Activated naive CD8-positive, alpha-beta T cell treated with anti-CD3 and anti-CD28 coated beads, Interleukin-2, amount 50 U/mL, for 24 hours (primary cell): ENCODE measurements at regions not wholly inside any gene's neighbourhood (a gene's known extent, or its start where the extent isn't known, plus 50 kb on each side); places are given as distances from the start of the nearest gene placed in this dataset.

Experiments
- ATAC-seq: fragments of 150-1000 bp; cut with Tn5 transposase; one replicate; pipeline ENCODE4 v1.10.0; 2021
- DNase-seq: peaks from one replicate; pipeline ENCODE4 v3.0.0; 2021
- H3K27ac Mint-ChIP-seq: one replicate; pipeline ENCODE4 v1.8.0; 2021; ENCODE audit warnings: mild to moderate bottlenecking, mixed read lengths
- H3K27me3 Mint-ChIP-seq: one replicate; pipeline ENCODE4 v1.8.0; 2021; ENCODE audit warnings: mixed read lengths
- H3K36me3 Mint-ChIP-seq: one replicate; pipeline ENCODE4 v1.8.0; 2021; ENCODE audit warnings: low read depth, mixed read lengths
- H3K4me1 Mint-ChIP-seq: one replicate; pipeline ENCODE4 v1.8.0; 2021; ENCODE audit warnings: mixed read lengths
- H3K4me3 Mint-ChIP-seq: one replicate; pipeline ENCODE4 v1.8.0; 2021; ENCODE audit warnings: mild to moderate bottlenecking, moderate library complexity, mixed read lengths
- H3K9me3 Mint-ChIP-seq: one replicate; pipeline ENCODE4 v1.8.0; 2021; ENCODE audit warnings: mixed read lengths

DNA sequence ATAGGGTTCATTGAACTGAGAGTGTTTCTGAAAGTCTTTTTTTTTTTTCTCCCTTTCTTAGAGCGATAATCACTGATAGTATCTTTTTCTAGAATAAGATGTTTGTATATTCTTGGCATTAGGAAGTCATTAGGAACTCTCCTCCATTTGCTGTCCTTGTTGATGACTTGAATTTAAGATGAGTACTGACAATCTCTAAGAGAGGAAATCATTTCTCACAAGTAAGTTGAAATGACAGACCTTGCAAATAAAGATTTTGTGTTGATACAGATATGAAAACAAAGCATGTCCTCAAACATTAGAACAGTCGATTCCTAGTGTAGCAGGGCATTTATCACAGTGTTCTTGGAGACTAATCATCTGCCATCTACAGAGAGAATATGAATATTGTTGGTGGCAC, 458.4 kb upstream of the SYT1 start:
- Mint-ChIP-seq H3K4me3 (no peak overlapping the region), H3K4me1 (no peaks in the 10 kb centered on the region), H3K27ac (no peak overlapping the region), H3K36me3 (no peaks in the 10 kb centered on the region), H3K9me3 (no peaks in the 10 kb centered on the region), H3K27me3 (no peaks in the 10 kb centered on the region)
- ATAC-seq (no peak), DNase-seq (no peak)

- no peaks in the 10 kb centered on the region for H3K36me3 Mint-ChIP-seq
- H3K27me3 Mint-ChIP-seq, result no peaks in the 10 kb centered on the region
- ATAC-seq (no peak), DNase-seq (no peak)
- H3K4me1 Mint-ChIP-seq, result no peaks in the 10 kb centered on the region
- no peaks in the 10 kb centered on the region for H3K9me3 Mint-ChIP-seq
- no peak overlapping the region for H3K4me3 Mint-ChIP-seq
- no peak overlapping the region for H3K27ac Mint-ChIP-seq
These were observed 457.7 kb upstream of the SYT1 start for GRCh38 chr12:78406828-78407227.

- no peaks in the 10 kb centered on the region for H3K36me3 Mint-ChIP-seq
- DNase-seq (no peak), ATAC-seq (no peak)
- no peaks in the 10 kb centered on the region for H3K27me3 Mint-ChIP-seq
- no peaks in the 10 kb centered on the region for H3K9me3 Mint-ChIP-seq
- H3K4me1 Mint-ChIP-seq, result no peaks in the 10 kb centered on the region
- H3K27ac Mint-ChIP-seq, result no peak overlapping the region
- H3K4me3 Mint-ChIP-seq, result no peak overlapping the region
These were observed 456.9 kb upstream of the SYT1 start for GRCh38 chr12:78407722-78408121.

DNA sequence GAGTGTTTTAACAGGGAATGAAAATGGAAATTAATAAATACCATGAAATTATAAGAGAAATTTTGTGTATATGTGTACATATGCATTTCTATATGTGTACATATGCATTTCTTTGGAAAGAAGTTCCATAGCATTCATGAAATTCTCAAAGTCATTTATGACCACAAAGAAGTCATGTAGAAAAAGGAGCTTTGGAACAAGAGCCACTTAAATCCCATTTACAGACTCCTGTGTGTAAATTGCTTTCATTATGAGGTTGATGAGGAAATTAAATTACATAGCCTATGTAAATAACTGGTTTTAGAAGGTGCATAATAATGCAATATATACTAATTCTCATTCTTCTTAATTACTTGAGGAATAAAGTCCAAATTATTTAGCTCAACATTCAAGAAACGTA, 450.5 kb upstream of the SYT1 start:
- no peak for DNase-seq
- H3K27me3 Mint-ChIP-seq, result no peaks in the 10 kb centered on the region
- no peak overlapping the region for H3K27ac Mint-ChIP-seq
- peaks cover 3% of the 10 kb centered on the region for H3K9me3 Mint-ChIP-seq
- H3K36me3 Mint-ChIP-seq, result no peaks in the 10 kb centered on the region
- H3K4me3 Mint-ChIP-seq, result no peak overlapping the region
- no peak for ATAC-seq
- H3K4me1 Mint-ChIP-seq, result no peaks in the 10 kb centered on the region

- DNase-seq (no peak), ATAC-seq (no peak)
- H3K27me3 Mint-ChIP-seq, result no peaks in the 10 kb centered on the region
- no peaks in the 10 kb centered on the region for H3K4me1 Mint-ChIP-seq
- H3K9me3 Mint-ChIP-seq, result peaks cover 6% of the 10 kb centered on the region
- no peak overlapping the region for H3K27ac Mint-ChIP-seq
- no peak overlapping the region for H3K4me3 Mint-ChIP-seq
- H3K36me3 Mint-ChIP-seq, result no peaks in the 10 kb centered on the region
These were observed 445.7 kb upstream of the SYT1 start for GRCh38 chr12:78418919-78419318.

DNA sequence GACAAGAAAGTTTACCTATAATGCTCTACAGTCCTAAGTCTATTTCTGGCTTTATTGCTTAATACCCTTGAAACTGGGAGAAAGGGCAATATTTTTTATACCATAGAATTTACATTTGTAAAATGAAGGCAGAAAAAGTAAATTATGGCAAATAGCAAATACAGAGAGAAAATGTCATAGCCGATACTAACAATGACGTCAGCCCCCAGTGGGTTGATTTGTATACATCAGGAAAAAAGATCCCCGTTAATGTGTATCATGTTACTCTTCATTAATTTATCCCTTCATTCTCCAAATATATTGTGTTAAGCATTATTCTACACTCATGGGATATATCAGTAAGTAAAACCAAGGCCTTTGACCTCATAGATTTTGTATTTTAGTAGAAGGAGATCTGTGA, 445.1 kb upstream of the SYT1 start:
- no peaks in the 10 kb centered on the region for H3K4me1 Mint-ChIP-seq
- H3K27ac Mint-ChIP-seq, result no peak overlapping the region
- DNase-seq, result no peak
- no peak overlapping the region for H3K4me3 Mint-ChIP-seq
- ATAC-seq, result no peak
- no peaks in the 10 kb centered on the region for H3K36me3 Mint-ChIP-seq
- H3K27me3 Mint-ChIP-seq, result no peaks in the 10 kb centered on the region
- H3K9me3 Mint-ChIP-seq, result peaks cover 6% of the 10 kb centered on the region

GRCh38 chr12:78420991-78421390, 443.6 kb upstream of the SYT1 start:
- Mint-ChIP-seq H3K4me3 (no peak overlapping the region), H3K9me3 (peaks cover 3% of the 10 kb centered on the region), H3K36me3 (no peaks in the 10 kb centered on the region), H3K27ac (no peak overlapping the region), H3K27me3 (no peaks in the 10 kb centered on the region), H3K4me1 (no peaks in the 10 kb centered on the region)
- ATAC-seq (no peak), DNase-seq (no peak)

GRCh38 chr12:78430551-78430950, 434.0 kb upstream of the SYT1 start:
- DNase-seq (no peak), ATAC-seq (no peak)
- no peaks in the 10 kb centered on the region for H3K27me3 Mint-ChIP-seq
- no peak overlapping the region for H3K27ac Mint-ChIP-seq
- H3K4me3 Mint-ChIP-seq, result no peak overlapping the region
- no peaks in the 10 kb centered on the region for H3K36me3 Mint-ChIP-seq
- H3K9me3 Mint-ChIP-seq, result peaks cover 18% of the 10 kb centered on the region
- no peaks in the 10 kb centered on the region for H3K4me1 Mint-ChIP-seq

DNA sequence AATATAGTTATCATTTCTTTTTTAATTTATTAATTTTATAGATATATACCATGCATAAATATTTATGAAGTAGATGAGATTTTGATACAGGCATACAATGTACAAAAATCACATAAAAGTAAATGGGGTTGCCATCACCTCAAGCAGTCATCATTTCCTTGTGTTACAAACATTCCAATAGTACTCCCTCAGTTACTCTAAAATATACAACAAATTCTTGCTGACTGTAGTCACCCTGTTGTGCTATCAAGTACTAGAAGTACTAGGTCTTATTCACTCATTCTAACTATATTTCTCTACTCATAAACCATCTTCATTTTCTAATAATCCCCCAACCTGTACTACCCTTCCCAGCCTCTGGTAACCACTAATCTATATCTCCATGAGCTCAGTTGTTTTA, 432.6 kb upstream of the SYT1 start:
- Mint-ChIP-seq H3K9me3 (peaks cover 18% of the 10 kb centered on the region), H3K27me3 (no peaks in the 10 kb centered on the region), H3K27ac (no peak overlapping the region), H3K4me3 (no peak overlapping the region), H3K36me3 (no peaks in the 10 kb centered on the region), H3K4me1 (no peaks in the 10 kb centered on the region)
- DNase-seq (no peak), ATAC-seq (no peak)

- H3K27ac Mint-ChIP-seq, result no peak overlapping the region
- no peaks in the 10 kb centered on the region for H3K4me1 Mint-ChIP-seq
- peaks cover 28% of the 10 kb centered on the region for H3K9me3 Mint-ChIP-seq
These were observed 424.9 kb upstream of the SYT1 start for GRCh38 chr12:78439666-78440065.

DNA sequence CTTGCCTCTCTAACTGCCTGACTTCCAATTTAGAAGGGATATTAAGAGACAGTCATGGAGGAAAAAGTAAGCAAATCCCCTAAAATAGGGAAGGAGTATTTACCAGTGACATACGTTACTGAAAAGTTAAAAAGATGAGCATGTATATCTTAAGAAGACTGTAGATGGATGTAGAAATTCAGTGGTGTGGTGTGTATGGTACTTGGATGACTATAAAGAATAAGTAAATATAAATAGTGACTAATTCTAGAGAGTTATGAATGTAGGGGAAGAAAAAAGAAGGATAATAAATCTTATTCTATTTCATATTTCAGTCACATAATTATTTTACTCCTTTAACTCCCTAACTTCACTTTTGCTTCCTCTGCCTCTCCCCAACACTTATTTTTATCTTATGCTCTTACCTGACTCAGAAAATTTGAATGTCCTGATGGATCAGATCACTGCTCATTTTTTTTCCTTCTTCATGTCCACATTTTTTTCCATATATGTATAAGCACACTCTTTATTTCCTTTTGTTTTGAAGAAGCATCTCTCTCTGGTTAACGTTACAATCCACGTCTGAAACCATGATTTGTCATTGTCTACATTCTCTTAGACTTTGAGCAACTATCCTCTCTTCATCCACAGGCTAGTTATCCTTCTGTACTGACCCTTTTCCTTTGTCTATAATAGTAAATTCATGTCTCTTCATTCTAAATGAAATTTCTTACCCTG, 422.7 kb upstream of the SYT1 start:
- H3K9me3 Mint-ChIP-seq, result peaks cover 19% of the 10 kb centered on the region
- no peaks in the 10 kb centered on the region for H3K36me3 Mint-ChIP-seq
- H3K4me3 Mint-ChIP-seq, result no peak overlapping the region
- no peaks in the 10 kb centered on the region for H3K27me3 Mint-ChIP-seq
- H3K4me1 Mint-ChIP-seq, result no peaks in the 10 kb centered on the region
- ATAC-seq (no peak), DNase-seq (no peak)
- H3K27ac Mint-ChIP-seq, result no peak overlapping the region

More at GRCh38 chr12:78439666-78440065, 424.9 kb upstream of the SYT1 start:
- Mint-ChIP-seq H3K4me3 (no peak overlapping the region), H3K36me3 (no peaks in the 10 kb centered on the region), H3K27me3 (no peaks in the 10 kb centered on the region)
- ATAC-seq (no peak), DNase-seq (no peak)

DNA sequence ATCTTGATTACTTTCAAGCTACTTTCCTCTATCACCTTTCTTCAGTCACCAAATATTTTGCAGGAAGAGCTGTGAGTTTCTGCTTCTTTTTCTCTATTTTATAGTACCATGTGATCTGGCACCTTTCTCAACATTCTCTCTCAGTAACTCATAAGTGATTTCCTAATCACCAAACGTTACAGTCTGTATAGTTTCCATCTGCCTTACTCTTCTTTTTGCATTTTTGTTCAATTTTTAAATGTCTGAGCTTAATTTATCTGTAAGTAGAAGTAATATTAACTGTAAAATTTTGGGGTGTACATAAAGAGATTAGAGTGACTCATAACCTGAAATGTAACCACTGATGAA, 422.1 kb upstream of the SYT1 start:
- Mint-ChIP-seq H3K9me3 (peaks cover 14% of the 10 kb centered on the region), H3K27ac (no peak overlapping the region), H3K27me3 (no peaks in the 10 kb centered on the region), H3K4me3 (no peak overlapping the region), H3K4me1 (no peaks in the 10 kb centered on the region), H3K36me3 (no peaks in the 10 kb centered on the region)
- no peak for DNase-seq
- ATAC-seq, result no peak

- Mint-ChIP-seq H3K27ac (no peak overlapping the region), H3K27me3 (no peaks in the 10 kb centered on the region), H3K36me3 (no peaks in the 10 kb centered on the region), H3K9me3 (no peaks in the 10 kb centered on the region), H3K4me1 (no peaks in the 10 kb centered on the region), H3K4me3 (no peak overlapping the region)
- ATAC-seq (no peak), DNase-seq (no peak)
These were observed 418.0 kb upstream of the SYT1 start for GRCh38 chr12:78446555-78446954.

- DNase-seq (no peak), ATAC-seq (no peak)
- no peaks in the 10 kb centered on the region for H3K4me1 Mint-ChIP-seq
- no peak overlapping the region for H3K27ac Mint-ChIP-seq
- no peak overlapping the region for H3K4me3 Mint-ChIP-seq
- no peaks in the 10 kb centered on the region for H3K36me3 Mint-ChIP-seq
- no peaks in the 10 kb centered on the region for H3K9me3 Mint-ChIP-seq
- H3K27me3 Mint-ChIP-seq, result no peaks in the 10 kb centered on the region
These were observed 417.2 kb upstream of the SYT1 start for GRCh38 chr12:78447373-78447772.

DNA sequence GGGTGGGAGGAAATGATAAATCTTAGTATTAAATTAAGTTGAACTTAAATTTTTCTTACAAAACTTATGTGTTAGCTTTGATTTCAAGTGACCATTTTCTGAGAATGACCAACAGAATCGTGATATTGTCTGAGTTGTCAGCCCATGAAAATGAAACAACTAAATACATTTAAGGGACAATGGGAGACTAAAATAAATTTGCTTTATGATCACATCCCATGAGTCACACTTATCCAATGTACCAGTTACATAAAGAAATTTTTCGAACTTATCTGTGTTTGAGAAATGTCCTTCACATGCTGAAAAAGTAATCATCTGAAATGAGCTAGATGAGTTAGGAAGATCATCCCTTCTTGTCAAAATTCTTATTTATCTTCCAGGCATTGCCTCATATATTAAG, 415.9 kb upstream of the SYT1 start:
- Mint-ChIP-seq H3K27me3 (no peaks in the 10 kb centered on the region), H3K27ac (no peak overlapping the region), H3K4me1 (no peaks in the 10 kb centered on the region), H3K4me3 (no peak overlapping the region), H3K9me3 (no peaks in the 10 kb centered on the region), H3K36me3 (no peaks in the 10 kb centered on the region)
- ATAC-seq (no peak), DNase-seq (no peak)

GRCh38 chr12:78455991-78456390, 408.6 kb upstream of the SYT1 start:
- no peak overlapping the region for H3K4me3 Mint-ChIP-seq
- ATAC-seq (no peak), DNase-seq (no peak)
- H3K27ac Mint-ChIP-seq, result no peak overlapping the region
- no peaks in the 10 kb centered on the region for H3K36me3 Mint-ChIP-seq
- H3K27me3 Mint-ChIP-seq, result no peaks in the 10 kb centered on the region
- H3K4me1 Mint-ChIP-seq, result no peaks in the 10 kb centered on the region
- H3K9me3 Mint-ChIP-seq, result peaks cover 4% of the 10 kb centered on the region
